GM19324 (cell line): ENCODE measurements at regions not wholly inside any gene's neighbourhood (a gene's known extent, or its start where the extent isn't known, plus 50 kb on each side); places are given as distances from the start of the nearest gene placed in this dataset.

ENCODE experiments used
- ATAC-seq: cut with Tn5 transposase; IDR thresholded peaks from one replicate; pipeline ENCODE4 v1.9.1; 2021; ENCODE audit warnings: mild to moderate bottlenecking, moderate library complexity; ENCODE audit not compliant: unreplicated experiment, low FRiP score

DNA sequence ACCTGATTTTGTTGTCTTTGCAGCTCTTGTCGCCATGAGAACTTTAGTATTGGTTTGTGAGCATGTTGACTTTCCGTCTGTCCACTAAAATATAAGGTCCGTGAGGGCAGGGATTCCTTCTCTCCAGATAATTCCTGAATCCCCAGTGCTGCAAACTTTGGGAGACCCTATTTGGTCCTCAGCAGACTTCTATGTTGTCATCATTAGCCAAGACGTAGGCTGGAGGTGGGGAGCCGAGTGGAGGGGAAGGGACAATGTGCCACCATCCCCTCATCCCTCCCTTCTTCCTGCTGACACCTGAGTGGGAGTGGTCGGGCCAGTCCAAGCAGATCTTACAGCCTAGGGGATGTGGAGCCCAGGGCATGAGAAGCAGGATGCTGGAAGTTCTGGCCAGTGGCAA, 690.6 kb downstream of the TBC1D22A start:
- ATAC-seq: no peak

DNA sequence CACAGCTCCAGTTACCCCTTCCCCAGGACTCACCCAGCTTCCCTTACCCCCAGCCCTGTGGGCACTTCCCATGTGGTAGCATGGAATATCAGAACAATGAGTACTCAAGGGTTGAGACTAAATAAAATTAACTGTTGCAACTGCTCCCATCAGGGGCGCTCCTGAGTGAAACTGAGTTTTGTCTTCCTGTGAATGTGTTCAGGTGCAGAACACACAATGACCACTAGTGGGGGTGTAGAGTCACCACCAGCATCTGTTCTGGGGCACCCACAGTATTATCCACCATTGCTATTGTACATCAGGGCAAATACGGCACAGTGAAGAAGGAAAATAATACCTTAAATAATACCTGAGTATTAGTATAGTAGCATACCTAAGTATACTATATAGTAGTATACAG, 689.7 kb downstream of the TBC1D22A start:
- ATAC-seq: no peak

DNA sequence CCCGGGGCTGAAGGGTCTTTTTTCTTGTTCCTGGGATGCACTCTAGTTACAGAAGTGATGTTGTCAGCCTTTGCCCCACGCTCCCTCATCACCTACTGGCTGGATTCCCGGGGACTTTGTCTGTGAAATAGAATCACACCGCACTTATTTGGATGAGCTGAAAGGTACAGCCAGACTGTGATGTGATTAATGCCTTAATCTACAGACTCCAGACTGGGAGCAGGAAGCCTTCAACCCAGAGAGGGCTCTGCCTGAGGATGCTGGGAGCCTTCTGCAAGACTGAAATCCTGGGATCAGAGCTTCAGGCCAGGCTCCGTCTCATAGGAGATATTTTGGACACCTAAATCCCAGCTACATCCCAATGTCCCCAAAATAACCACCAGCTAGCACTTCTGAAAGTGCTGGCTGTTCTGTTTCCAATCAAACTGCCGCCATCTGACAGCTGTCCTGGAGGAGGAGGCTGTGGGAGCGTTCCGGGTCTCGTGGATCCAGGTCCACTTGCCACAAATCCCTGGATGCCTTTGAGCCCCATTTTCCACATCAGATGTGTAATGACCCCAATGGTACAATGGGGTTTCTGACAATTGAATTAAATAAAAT, 688.5 kb downstream of the TBC1D22A start:
- ATAC-seq: no peak

DNA sequence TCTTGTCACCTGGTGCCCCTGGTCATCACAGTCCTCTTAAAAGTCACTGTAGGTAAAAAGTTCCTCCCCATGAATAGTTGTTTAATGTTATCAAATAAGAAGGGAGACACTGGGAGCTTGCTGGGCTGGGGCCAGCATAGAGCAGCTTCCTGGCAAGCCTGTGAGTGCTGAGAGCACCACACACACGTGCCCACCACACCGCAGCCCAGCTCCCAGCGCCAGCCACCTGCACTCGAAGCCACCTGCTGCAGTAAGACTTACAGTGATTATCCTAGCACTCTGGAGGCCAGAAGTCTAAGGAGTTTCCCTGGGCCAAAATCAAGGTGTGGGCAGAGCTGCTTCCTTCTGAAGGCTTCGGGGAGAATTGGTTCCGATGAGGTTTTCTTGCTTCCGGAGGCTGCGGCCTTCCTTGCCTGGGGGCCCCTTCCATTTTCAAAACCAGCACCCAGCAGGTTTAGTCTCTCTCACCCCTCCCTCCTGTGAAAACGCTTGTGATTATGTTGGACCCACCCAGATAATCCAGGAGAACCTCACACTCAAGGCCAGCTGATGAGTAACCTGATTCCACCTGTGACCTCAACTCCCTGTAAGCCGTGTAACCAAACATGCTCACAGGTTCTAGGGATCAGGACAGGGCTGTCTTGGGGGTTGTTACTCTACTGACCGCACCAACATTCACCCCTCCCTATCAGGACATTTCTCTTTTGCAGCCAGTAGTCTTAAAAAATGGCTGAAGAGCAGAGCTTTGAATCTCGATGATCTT, 687.2 kb downstream of the TBC1D22A start:
- ATAC-seq: no peak

DNA sequence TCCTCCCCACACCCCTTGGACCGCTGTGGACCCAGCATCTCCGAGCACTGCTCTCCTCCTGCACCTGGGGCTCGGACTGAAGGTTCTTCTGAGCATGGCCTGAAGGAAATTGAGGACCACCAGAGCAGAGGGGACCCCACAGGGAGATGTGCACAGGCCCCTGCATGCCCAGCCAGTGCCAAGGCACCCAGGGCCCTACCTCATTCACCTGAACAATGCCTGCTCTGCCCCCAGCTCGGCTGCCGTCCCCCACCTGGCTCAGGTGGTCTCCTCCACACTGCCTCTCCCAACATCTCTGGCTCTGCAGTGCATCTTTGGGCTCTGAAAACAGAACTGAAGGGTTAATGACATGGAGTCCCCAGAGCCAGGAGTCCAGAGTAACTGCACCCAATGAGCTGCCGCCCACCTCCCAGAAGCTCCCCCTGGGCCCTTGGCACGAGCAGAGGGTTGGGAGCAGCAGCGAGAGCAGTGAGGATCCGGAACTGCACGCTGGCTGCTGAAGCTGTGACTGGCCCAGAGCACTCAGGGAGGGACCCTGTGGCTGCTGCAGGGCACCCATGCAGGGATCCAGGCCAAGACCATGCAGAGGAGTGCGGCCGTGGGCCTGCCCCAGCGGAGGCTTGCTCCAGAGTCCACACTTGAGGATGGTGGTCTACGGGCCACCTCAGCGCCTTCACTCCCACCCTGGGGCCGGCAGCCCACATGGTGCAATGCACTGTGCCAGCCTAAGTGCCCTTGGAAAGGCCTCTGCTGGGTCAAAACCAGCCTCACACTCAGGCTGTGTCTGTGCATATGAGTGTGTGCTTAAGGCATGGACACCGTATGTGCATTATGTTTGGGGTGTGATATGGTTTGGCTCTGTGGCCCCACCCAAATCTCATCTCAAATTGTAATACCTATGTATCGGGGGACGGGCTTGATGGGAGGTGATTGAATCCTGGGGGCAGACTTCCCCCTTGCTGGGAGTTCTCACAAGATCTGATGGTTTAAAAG, 686.1 kb downstream of the TBC1D22A start:
- no peak for ATAC-seq

DNA sequence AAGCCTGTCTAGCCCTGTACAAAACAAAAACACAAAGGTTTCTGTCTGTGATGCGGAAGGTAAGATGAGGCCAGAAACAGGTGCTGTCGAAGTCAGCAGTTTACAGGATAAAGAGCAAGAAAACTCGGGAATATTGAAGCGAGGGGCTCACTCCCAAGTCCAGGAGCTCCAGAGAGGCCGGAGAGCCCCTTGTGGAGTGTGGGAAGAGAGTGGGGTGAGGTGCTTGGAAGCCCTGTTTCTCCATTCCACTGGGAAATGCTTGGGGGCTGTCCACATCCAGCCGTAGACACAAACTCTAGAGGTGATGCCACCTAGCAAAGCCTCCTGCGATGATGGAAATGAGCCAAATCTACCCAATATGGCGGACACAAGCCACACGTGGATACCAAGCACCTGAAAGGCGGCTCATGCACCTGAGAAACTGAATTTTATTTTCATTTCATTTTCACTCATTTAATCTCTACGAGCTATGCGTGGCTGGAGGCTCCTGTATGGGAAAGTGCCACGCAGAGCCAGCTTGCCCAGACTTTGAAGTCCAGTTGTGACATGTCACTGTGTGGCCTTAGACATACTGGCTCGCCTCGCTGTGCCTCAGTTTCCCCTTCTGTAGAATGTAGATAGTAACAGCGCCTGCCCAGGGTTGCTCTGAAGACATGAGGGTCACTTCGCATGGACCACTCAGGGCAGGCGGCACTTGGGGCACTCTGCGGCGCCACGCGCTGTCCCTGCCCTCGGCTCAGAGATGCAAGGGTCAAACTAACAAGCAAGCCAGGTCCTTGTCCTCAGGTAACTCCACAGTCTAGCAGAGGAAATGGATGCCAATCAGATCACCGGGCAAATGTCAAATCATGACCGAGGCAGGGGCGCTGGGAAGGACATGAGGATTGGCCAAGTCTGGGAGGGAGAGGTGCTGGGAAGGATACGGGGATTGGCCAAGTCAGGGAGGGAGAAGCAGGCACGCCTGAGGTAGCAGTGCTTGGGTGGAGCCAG, 684.7 kb downstream of the TBC1D22A start:
- no peak for ATAC-seq

DNA sequence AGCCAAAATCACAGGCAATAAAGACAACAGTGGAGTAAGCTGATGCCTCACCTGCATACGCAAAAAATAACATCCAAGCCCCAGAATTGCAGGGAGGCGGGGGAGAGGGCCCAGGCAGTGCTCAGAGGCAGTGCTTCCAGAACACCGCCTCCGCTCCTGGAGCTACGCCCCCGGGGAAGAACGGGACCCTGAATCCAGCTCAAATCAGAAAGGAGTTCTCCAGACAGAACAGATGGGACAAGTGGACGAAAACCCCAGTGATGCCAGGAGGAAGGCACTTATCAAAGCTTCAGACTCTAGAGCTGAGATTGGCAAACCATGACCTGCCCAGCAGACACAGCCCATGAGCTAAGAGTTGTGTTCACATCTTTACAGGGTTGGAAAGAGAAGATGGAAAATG, 683.9 kb downstream of the TBC1D22A start:
- no peak for ATAC-seq

DNA sequence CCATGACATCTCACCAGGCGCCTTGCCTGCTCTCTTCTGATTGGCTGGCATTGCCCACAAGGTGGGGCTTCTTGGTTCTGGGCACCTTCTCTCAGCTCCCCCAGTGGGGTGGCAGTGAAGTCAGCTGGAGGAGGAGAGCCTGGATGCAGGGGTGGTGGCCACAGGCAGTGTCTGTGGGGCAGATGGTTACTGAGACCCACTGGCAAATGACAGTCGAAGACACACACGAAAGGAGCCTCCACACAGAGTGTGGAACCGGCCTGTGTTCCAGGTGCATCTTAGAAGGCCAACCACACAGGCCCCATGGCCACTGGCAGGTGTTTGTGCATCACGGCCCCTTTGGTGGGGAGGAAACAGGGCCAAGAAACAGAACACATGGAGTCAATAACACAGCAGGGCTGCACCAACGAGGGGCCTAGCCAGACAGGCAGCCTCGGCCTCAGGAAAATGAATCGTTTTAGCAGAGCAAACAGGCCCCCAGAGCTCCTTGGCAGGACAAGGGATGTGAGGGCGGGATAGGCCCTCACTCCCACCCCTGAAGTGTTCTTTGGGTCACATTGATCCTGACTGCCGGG, 683.4 kb downstream of the TBC1D22A start:
- no peak for ATAC-seq

- no peak for ATAC-seq
Measured at GRCh38 chr22:47445212-47445611, 682.8 kb downstream of the TBC1D22A start.

GRCh38 chr22:47444746-47445065, 682.3 kb downstream of the TBC1D22A start:
- ATAC-seq: no peak

DNA sequence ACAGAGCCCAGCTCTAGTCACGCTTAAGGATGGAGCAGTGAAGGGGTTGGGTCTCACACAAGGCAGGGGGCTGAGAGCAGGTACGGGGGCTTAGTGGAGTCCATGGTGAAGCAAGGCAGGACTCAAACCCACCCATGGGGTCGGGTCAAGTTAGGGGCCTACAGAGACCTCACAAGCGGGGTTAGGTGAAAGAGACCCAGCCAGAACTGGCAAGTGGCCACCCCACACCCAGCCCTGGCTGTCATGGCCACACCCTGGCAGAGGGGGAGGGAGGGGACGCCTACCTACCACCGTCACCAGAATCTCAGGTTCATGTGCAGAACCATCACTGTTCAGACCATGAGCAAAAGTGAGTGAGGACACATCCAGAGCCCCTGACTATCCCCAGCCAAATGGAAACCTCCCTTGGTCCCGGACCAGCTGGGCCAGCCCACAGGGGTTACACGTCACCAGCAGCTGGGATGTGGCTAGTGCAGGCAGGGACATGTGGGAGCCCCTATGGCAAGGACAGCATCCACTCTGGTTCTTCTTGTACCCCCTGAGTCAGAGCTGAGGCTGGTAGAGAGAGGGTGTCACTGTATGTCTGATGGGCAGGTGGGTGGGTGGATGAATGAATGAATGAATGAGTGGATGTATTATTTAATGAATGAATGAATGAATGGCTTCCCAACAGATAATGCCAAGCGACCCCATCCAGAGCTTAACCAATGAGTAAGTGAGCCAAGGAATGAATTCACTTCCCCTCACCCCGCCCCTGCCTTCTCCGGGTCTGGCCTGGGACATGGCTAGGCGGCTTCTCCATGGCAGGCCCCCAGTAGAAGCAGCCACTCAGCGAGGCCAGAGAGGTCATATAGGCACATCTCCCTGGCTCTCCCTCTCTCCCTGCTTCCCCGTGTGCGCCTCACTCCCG, 681.6 kb downstream of the TBC1D22A start:
- ATAC-seq: no peak

DNA sequence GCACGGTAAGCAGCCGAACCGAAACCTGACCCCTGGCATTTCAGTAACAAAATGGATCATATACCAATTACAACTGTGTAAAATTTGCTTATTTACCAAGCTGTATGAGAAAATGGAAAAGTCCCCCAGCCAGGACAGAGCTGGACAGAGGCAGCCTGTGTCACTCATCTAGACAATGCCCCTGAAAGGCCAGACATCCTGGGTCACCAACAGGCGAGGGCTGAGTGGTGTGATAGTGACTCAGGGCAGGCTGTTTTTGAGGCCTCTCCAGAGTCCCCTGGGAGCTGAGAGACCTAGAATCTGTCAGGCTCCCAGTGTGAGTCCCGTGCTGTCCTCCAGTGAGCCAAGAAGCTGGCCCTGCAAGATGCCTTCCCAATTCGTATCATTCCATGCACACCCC, 680.4 kb downstream of the TBC1D22A start:
- ATAC-seq: no peak

DNA sequence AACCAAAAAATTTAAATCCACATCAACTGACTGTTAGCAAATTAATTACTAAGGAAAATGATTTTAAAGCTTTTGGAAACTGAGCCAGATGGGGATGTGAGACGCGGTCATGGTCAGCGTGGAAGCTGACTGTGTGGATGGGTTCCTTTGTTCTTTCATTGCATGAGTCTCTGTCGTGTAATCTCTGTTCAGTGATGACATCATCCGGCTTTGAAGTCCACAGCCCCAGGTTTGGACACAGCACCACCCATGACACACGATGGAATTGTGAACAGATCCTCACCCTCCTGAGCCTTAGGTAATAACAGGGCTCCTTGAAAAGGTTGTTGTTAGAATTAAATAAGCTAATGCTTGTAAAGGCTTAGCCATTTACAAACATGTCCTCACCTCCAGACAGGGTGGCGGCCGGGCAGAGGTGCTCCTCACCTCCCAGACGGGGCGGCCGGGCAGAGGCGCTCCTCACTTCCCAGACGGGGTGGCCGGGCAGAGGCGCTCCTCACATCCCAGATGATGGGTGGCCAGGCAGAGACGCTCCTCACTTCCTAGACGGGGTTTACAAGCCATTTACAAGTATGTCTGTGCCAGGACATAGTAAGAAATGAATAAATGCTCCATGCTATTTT, 677.3 kb downstream of the TBC1D22A start:
- no peak for ATAC-seq

DNA sequence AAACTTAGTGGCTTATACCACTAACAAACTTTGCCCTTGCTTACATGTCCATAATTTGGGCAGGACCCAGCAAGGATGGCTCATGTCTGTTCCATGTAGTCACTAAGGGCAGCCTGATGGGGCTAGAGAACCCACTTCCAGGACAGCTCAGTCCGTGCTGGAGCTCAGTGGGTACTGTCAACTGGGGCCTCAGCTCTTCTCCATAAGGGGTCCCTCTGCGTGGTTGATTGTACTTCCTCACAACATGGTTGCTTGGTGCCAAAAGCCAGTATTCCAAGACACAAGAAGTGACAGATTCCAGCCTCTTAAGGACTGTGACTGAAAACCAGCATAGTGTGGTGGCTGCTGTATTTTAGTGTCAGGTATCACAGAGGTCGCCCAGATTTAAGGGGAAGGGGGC, 675.2 kb downstream of the TBC1D22A start:
- ATAC-seq: no peak

- ATAC-seq: no peak
Measured at GRCh38 chr22:47437110-47437509, 674.7 kb downstream of the TBC1D22A start.

- no peak for ATAC-seq
Measured at GRCh38 chr22:47435826-47436225, 673.4 kb downstream of the TBC1D22A start.

GRCh38 chr22:47435204-47435487, 672.7 kb downstream of the TBC1D22A start:
- ATAC-seq: no peak

DNA sequence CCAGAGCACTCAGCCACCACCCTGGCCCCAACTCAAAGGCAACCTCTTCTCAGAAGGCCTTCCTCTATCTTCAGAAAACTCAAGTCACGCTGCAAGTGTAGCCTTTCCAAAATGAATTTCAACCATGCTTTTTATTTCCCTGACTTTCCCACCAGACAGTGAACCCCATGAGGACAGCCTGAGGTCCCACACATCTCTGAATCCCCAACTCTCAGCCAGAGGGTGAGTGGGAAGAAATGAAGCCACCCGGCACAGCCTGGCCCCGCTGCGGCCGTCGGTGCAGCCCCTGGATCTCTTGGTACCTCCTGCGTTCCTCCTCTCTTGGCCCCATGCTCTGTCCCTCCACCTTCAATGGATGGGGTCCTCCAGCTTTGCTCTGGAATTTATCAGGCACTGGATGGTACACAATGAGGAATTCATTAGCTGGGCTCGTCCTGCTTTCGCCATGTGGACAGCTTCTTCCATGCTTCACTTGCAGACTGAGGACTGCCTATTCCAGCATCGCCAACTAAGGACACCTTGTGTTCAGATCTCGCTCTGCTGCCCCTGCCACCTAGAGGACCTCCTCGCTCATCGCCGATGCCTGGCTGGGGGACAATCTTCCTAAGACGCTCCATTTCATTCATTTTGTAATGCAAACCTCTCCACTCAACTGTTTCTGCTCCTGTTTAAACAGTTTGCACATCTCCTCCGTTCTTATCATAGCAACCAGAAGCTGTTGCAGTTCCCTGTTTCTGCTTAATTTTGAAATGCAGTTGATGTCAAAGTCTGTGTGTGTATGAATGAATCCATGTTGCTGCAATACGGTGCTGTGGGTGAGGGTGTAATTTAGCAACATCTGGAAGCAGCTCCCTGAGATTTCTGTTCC, 672.1 kb downstream of the TBC1D22A start:
- ATAC-seq: no peak
